HCT116 (cell line): ENCODE measurements at regions not wholly inside any gene's neighbourhood (a gene's known extent, or its start where the extent isn't known, plus 50 kb on each side); places are given as distances from the start of the nearest gene placed in this dataset.

Source experiments
- CTCF ChIP-seq, 3 experiments: fragments of 200-600 bp in 1 of 3; sonication (generic) in 1 of 3; IDR thresholded peaks in 2 of 3; conservative IDR thresholded peaks in 1 of 3; 2 replicates each; pipeline ENCODE4 v1.5.1; 2012 to 2017; ENCODE audit warnings: low read depth in 2 of 3, low read length in 2 of 3, antibody characterized with exemption in 1 of 3, borderline replicate concordance in 1 of 3, control low read depth in 1 of 3, mild to moderate bottlenecking in 1 of 3, mixed read lengths in 1 of 3, mixed run types in 1 of 3, moderate library complexity in 1 of 3; ENCODE audit not compliant: insufficient read depth in 1 of 3
- EGR1 ChIP-seq: IDR thresholded peaks from 2 replicates; pipeline ENCODE4 v1.6.1; 2012; ENCODE audit warnings: low read depth
- EZH2 ChIP-seq: fragments of 200-600 bp; sonication (generic); IDR thresholded peaks from 2 replicates; pipeline ENCODE4 v1.6.1; 2017; ENCODE audit warnings: antibody characterized with exemption, mixed run types
- EZH2phosphoT487 ChIP-seq: fragments of 200-600 bp; IDR thresholded peaks from 2 replicates; pipeline ENCODE4 v1.6.1; 2018; ENCODE audit warnings: antibody characterized with exemption, borderline replicate concordance
- POLR2A ChIP-seq: IDR thresholded peaks from 2 replicates; pipeline ENCODE4 v1.7.0; 2011; ENCODE audit warnings: borderline replicate concordance; ENCODE audit not compliant: insufficient read depth, insufficient read length; ENCODE audit errors: extremely low read depth
- POLR2AphosphoS5 ChIP-seq: IDR thresholded peaks from 2 replicates; pipeline ENCODE4 v1.6.1; 2011; ENCODE audit warnings: mild to moderate bottlenecking, low read depth, low read length, moderate library complexity
- RAD21 ChIP-seq: IDR thresholded peaks from 2 replicates; pipeline ENCODE4 v1.6.1; 2012; ENCODE audit warnings: low read depth, mild to moderate bottlenecking
- YY1 ChIP-seq: IDR thresholded peaks from 2 replicates; pipeline ENCODE4 v1.6.1; 2011; ENCODE audit warnings: low read length, low read depth, moderate library complexity, mild to moderate bottlenecking; ENCODE audit not compliant: insufficient replicate concordance; ENCODE audit errors: extremely low read depth
- ZNF274 ChIP-seq: fragments of 200-500 bp; sonication (Bioruptor generic); IDR thresholded peaks from 2 replicates; pipeline ENCODE4 v1.6.1; 2014; ENCODE audit warnings: mild to moderate bottlenecking, low read depth, low read length, inconsistent platforms
- TF ChIP-seq, protein P1 (sequence below): IDR thresholded peaks from 2 replicates; pipeline ENCODE4 v1.6.1; 2011; ENCODE audit warnings: mild to moderate bottlenecking, low read length, moderate library complexity; ENCODE audit not compliant: insufficient replicate concordance; ENCODE audit errors: extremely low read depth
- TF ChIP-seq, protein P2 (sequence below): IDR thresholded peaks from 2 replicates; pipeline ENCODE4 v1.6.1; 2012

DNA sequence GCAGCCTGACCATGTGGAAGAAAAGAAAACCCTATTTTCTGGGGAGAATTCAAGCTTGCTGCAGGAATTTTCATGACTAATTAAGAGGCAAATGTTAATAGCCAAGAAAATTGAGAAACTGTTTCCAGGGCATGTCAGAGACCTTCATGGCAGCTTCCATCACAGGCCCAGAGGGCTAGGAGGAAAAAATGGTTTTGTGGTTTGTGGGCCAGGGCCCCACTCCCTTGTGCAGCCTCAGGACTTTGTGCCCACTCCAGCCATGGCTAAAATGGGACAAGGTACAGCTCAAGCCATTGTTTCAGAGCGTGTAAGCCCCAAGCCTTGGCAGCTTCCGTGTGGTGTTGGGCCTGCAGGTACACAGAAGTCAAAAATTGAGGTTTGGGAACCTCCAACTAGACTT, 282.9 kb downstream of the DCAF12L2 start:
- TF ChIP-seq CTCF (IDR thresholded peaks at IDR 0.05 in 2 of 3, conservative IDR thresholded peaks at IDR 0.05 in 1 of 3; ENCODE audit: borderline replicate concordance in 1 of 3, insufficient read depth in 1 of 3, low read depth in 2 of 3, low read length in 2 of 3) (no peak), EZH2phosphoT487 (no peak), POLR2A (no peak), RAD21 (no peak), POLR2AphosphoS5 (no peak), YY1 (no peak), EZH2 (no peak), EGR1 (no peak), ZNF274 (no peak)
- TF ChIP-seq, protein P1, sequence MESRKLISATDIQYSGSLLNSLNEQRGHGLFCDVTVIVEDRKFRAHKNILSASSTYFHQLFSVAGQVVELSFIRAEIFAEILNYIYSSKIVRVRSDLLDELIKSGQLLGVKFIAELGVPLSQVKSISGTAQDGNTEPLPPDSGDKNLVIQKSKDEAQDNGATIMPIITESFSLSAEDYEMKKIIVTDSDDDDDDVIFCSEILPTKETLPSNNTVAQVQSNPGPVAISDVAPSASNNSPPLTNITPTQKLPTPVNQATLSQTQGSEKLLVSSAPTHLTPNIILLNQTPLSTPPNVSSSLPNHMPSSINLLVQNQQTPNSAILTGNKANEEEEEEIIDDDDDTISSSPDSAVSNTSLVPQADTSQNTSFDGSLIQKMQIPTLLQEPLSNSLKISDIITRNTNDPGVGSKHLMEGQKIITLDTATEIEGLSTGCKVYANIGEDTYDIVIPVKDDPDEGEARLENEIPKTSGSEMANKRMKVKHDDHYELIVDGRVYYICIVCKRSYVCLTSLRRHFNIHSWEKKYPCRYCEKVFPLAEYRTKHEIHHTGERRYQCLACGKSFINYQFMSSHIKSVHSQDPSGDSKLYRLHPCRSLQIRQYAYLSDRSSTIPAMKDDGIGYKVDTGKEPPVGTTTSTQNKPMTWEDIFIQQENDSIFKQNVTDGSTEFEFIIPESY: no peak
- TF ChIP-seq, protein P2, sequence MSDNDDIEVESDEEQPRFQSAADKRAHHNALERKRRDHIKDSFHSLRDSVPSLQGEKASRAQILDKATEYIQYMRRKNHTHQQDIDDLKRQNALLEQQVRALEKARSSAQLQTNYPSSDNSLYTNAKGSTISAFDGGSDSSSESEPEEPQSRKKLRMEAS: no peak
